Ramos (cell line): ENCODE measurements at regions not wholly inside any gene's neighbourhood (a gene's known extent, or its start where the extent isn't known, plus 50 kb on each side); places are given as distances from the start of the nearest gene placed in this dataset.
"Not testable (repeated sequence)": the region's sequence is repeated elsewhere in the genome, so short reads cannot be mapped to it uniquely, and the experiment has no call there.

Experiments
- in situ Hi-C: fragments of 300-500 bp; cut with MboI; formaldehyde crosslinking; loops from one replicate; pipeline ENCODE4 v1.14.3; 2022; ENCODE audit warnings: low sequenced_read_pairs; ENCODE audit not compliant: unreplicated experiment

GRCh38 chr2:117335967-117336366 is 478.5 kb upstream of the DDX18 start:
- in situ Hi-C loops: no loop called here

- in situ Hi-C loops: no loop called here
Observed at GRCh38 chr2:117336496-117336895, 478.0 kb upstream of the DDX18 start.

- in situ Hi-C loops: not testable (repeated sequence)
Observed at GRCh38 chr2:117337981-117338380, 476.5 kb upstream of the DDX18 start.

GRCh38 chr2:117339980-117340379 is 474.5 kb upstream of the DDX18 start:
- in situ Hi-C loops: no loop called here

DNA sequence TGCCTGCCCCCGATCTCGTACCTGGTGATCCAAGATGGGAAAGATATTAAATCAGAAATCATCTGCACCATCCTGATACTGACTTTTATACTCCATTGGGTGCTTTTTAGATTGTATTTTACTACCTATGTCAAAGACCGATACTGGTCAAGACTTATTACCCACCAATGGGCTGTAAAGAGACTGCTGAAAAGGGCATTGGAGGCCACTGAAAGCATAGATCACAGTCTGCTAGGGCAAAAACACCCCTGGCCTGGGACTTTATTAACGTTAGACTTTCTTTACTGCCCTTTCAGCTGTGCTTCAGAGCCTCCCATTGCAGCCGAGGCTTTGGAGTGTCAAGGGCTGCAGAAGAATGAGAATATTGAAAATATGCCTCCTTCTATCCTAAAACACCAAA is 472.8 kb upstream of the DDX18 start:
- in situ Hi-C loops: no loop called here

GRCh38 chr2:117342415-117342814 is 472.1 kb upstream of the DDX18 start:
- in situ Hi-C loops: no loop called here

DNA sequence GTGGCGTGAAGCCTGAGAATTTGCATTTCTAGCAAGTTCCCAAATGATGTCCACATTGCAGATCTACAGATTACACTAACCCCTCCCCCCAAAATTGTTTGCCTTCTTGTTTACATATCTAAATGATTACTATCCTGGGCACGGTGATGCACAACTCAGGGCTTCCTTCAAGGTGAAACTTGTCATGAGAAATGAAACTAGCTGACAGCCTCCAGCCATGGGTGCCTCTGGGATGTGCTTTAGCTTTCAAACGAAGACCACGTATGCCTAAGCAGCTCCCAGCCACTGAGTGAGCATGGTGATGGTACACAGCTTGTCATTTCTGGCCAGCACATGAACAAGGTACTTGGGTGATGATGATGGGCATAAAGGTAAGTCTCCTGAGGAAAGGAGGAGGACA is 464.8 kb upstream of the DDX18 start:
- in situ Hi-C loops: no loop called here

DNA sequence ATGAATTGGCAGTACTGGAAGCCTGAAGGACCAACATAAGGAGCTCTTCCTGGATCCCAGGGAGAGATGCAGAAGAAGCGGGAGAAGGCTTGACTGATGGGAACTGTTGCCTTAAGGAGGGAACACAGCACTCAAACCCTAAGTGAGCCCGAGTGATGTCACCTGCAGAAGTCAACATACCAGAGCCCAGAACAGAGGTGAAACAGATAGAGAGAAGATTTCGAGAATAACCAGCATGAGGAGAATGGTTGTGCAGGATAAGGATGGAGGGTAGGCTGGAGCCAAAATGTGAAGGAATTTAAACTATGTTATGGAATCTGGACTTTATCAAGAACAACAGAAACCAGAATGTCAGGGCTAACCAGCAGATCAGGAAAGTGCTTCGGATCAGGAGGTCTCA is 463.1 kb upstream of the DDX18 start:
- in situ Hi-C loops: no loop called here

- in situ Hi-C loops: no loop called here
Observed at GRCh38 chr2:117359266-117359914, 455.1 kb upstream of the DDX18 start.

DNA sequence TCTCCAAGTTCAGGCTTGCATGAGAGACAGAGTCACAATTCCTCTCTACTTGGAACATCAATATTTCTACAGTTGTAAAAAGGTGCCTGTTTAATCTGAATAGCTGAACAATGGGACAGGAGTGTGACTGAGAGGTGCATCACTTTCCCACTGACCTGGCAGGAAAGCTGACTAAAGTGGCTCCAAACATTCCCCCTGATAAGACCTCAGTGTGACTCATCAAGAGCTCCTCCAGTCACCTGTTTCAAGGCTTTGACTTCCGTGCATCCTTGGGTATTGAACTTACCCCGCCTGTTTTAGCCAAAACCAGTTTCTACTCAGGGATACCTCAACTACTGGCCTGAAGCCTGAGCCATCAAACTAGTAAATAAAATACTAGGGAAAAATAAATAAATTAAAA is 453.9 kb upstream of the DDX18 start:
- in situ Hi-C loops: no loop called here

- in situ Hi-C loops: no loop called here
Observed at GRCh38 chr2:117378653-117379052, 435.8 kb upstream of the DDX18 start.

DNA sequence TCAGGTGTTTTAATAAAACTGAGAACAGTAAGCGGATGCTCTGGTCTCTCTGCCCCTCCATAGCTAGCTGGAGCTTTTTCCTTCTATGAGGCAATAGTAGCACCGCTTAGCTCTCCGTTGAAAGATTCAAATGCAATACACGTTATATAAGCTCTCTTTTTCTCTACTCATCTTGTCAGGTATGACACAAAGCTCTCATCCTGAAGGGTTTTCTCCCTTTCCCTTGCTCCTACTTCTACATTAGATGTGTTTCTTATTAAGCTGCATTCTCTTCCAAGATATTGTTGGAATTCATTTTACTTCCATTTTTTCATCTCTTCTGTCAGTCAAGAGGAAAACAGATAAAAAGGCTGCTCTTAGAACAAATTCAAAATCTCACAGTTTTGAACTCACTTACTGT is 434.6 kb upstream of the DDX18 start:
- in situ Hi-C loops: no loop called here

- in situ Hi-C loops: not testable (repeated sequence)
Observed at GRCh38 chr2:117383997-117384396, 430.5 kb upstream of the DDX18 start.

DNA sequence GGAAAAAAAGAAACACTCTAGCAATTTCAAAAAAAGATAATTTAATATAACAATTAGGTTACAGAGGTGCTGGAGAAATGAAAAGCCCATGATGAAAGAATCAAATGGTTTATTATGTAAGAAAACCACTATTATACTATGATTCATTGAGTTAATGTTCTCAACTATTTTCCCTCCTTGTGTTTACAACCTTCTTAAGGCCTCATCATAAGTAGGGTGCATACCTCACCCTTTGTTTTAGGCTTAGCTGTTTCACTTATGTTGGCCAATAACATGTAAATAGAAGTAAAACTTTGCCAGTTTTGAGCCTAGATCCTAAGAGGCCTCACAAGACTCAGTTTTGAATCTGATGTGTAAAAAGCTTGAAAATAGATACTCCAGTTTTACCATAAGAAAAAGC is 418.3 kb upstream of the DDX18 start:
- in situ Hi-C loops: no loop called here

GRCh38 chr2:117401582-117401981 is 412.9 kb upstream of the DDX18 start:
- in situ Hi-C loops: no loop called here

DNA sequence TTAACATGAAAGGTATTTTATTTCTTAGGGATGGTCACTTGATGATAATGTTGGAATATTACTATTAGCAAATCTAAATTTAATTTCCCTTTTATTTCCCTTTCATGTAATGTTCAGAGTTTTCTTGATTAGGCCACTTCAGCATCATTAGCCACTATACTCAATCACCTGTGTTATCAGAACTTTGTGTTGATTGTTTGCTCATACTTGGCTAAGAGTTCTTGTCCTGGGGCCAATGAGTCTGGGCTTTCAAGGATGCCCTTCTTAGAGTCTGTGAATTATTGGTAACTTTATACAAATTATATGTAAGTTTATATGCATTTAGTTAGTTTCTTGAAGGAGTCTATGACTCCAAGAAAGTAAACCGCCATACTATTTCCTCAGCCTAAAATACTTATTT is 408.0 kb upstream of the DDX18 start:
- in situ Hi-C loops: no loop called here

GRCh38 chr2:117407746-117408145 is 406.7 kb upstream of the DDX18 start:
- in situ Hi-C loops: no loop called here

DNA sequence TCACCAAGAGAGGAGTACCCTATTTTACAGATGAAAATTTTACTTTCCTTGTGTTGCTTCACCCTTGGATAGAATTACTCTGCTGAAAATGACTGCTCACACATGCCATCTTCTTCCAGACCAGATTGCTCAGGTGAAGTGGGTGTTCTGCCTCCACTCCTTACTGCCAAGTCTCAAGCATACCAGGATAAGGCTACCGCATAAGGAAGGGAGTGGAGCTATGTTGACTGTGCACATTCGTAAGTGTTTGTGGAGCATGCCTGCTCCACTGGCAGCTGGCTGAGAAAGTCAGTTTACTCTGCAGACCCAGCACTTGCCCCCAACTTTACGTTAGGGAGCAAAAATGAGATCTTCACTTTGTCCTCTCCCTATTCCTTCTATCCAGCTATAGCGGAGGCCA is 405.0 kb upstream of the DDX18 start:
- in situ Hi-C loops: no loop called here

DNA sequence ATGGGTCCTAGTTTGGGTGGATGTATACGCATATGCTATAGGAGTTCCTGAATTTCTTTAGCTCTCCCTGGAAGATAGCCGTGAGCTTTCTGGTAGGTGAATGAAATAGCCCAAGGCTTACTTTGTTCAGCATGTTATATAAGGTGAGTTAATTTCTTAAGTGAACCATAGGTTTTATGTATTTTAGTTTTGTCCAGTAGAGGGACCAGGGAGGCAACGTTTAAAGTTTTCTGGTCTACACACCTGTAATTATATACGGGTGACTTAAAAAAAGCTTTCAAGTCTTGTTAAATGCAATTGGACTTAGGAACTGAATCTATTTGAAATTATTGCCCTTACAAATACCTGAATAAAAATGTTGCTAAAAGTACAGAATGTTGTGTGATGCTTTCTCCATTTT is 402.5 kb upstream of the DDX18 start:
- in situ Hi-C loops: no loop called here

DNA sequence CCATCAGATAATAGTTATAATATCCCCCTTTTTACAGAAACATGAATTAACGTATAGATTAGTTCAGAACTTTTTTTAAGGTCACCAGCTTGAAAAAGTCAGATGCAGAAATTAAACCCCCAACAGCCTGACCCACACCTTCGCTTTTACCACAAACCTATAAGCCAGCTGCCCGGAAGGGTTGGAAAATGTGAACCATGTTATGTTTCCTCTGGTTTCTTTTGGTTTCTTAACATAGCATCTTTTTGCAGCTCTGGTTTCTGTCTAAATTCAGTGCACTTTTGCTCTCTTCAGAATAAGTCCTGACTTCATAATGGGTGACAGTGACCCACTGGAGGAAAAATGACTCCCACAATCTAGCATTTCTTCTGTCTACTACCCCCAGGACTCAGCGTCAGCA is 381.7 kb upstream of the DDX18 start:
- in situ Hi-C loops: no loop called here

DNA sequence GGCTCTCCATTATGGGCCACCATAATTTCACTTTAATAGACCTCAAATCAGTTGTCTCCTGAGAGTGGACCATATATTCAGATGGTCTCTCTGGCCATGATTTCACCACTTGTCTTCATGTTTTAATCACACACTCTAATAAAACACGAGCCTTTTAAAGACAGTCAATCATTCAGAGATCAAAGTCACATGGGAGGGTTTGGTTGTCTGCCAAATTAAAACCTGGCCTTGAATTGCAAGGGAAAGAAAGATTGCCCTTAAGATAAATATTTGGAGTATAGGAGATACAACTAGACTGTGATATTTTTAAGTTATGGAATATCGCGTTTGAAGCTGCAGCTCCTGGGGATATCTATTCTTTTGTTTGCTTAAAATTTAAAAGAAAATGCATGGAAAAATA is 377.8 kb upstream of the DDX18 start:
- in situ Hi-C loops: no loop called here

- in situ Hi-C loops: loop anchor here (25.0 kb wide), 1 partner anchor 542 kb away; the partner anchor contains the start of gene CCDC93
Observed at GRCh38 chr2:117470311-117471095, 344.0 kb upstream of the DDX18 start.
